ENCODE measurements at regions not wholly inside any gene's neighbourhood (a gene's known extent, or its start where the extent isn't known, plus 50 kb on each side); places are given as distances from the start of the nearest gene placed in this dataset. TPM values are rescaled to one million over a fixed set of nuclear protein-coding genes. Genes with fewer than 3 reads are reported as not detected.
"Not testable (repeated sequence)": the region's sequence is repeated elsewhere in the genome, so short reads cannot be mapped to it uniquely, and the experiment has no call there.

GRCh38 chr3:110966966-110967663 is 104.5 kb upstream of the NECTIN3 start:
- no peak for DNase-seq (ENCODE audit: low spot score)
- intact Hi-C loops (cut with DNase I), result no loop called here

- intact Hi-C loops (cut with DNase I), result no loop called here
- no peak for DNase-seq (ENCODE audit: low spot score)
Measured at GRCh38 chr3:110968076-110968475, 103.5 kb upstream of the NECTIN3 start.

GRCh38 chr3:110969229-110970211 is 102.1 kb upstream of the NECTIN3 start:
- intact Hi-C loops (cut with DNase I), result no loop called here
- no peak for DNase-seq (ENCODE audit: low spot score)

- intact Hi-C loops (cut with DNase I), result no loop called here
- DNase-seq (ENCODE audit: low spot score), result no peak
Measured at GRCh38 chr3:110971010-110971601, 100.5 kb upstream of the NECTIN3 start.

- intact Hi-C loops (cut with DNase I), result no loop called here
Measured at GRCh38 chr3:110973263-110973895, 98.2 kb upstream of the NECTIN3 start.

GRCh38 chr3:110974902-110975301 is 96.7 kb upstream of the NECTIN3 start:
- intact Hi-C loops (cut with DNase I), result no loop called here
- no peak for DNase-seq (ENCODE audit: low spot score)

More at GRCh38 chr3:110973263-110973895, 98.2 kb upstream of the NECTIN3 start:
- no peak for DNase-seq (ENCODE audit: low spot score)

- intact Hi-C loops (cut with DNase I), result no loop called here
- DNase-seq (ENCODE audit: low spot score), result no peak
Measured at GRCh38 chr3:110984456-110985250, 87.0 kb upstream of the NECTIN3 start.

GRCh38 chr3:110989446-110989845 is 82.2 kb upstream of the NECTIN3 start:
- intact Hi-C loops (cut with DNase I), result no loop called here
- no peak for DNase-seq (ENCODE audit: low spot score)

- intact Hi-C loops (cut with DNase I), result no loop called here
- DNase-seq (ENCODE audit: low spot score), result no peak
Measured at GRCh38 chr3:110995461-110996231, 76.0 kb upstream of the NECTIN3 start.

GRCh38 chr3:110998766-110999165 is 72.8 kb upstream of the NECTIN3 start:
- DNase-seq (ENCODE audit: low spot score); intact Hi-C loops (cut with DNase I): not testable (repeated sequence)

- DNase-seq (ENCODE audit: low spot score); intact Hi-C loops (cut with DNase I): not testable (repeated sequence)
Measured at GRCh38 chr3:111006485-111006884, 65.1 kb upstream of the NECTIN3 start.

GRCh38 chr3:111012388-111013248 is 59.0 kb upstream of the NECTIN3 start:
- DNase-seq (ENCODE audit: low spot score), result no peak
- intact Hi-C loops (cut with DNase I), result no loop called here

Small RNAs in the stretch of these regions (microRNA-seq; reads per million reads assigned to microRNA genes)
- not detected for gene MIR4445
